Panc1 (cell line): ENCODE measurements at regions not wholly inside any gene's neighbourhood (a gene's known extent, or its start where the extent isn't known, plus 50 kb on each side); places are given as distances from the start of the nearest gene placed in this dataset.

Experiments used
- POLR2AphosphoS5 ChIP-seq: IDR thresholded peaks from 2 replicates; pipeline ENCODE4 v1.6.1; 2012; ENCODE audit warnings: mild to moderate bottlenecking, low read depth, low read length, moderate library complexity
- REST ChIP-seq, 2 experiments: IDR thresholded peaks; 2 replicates each; pipeline ENCODE4 v1.6.1; 2011 to 2012; ENCODE audit warnings: low read depth in 2 of 2, control low read depth in 1 of 2, low read length in 1 of 2, mild to moderate bottlenecking in 1 of 2, moderate library complexity in 1 of 2; ENCODE audit not compliant: insufficient read depth in 1 of 2
- TF ChIP-seq, protein P1 (sequence below): fragments of 450-650 bp; IDR thresholded peaks from 2 replicates; pipeline ENCODE4 v1.5.1; 2017; ENCODE audit warnings: mild to moderate bottlenecking

- TF ChIP-seq, protein P1, sequence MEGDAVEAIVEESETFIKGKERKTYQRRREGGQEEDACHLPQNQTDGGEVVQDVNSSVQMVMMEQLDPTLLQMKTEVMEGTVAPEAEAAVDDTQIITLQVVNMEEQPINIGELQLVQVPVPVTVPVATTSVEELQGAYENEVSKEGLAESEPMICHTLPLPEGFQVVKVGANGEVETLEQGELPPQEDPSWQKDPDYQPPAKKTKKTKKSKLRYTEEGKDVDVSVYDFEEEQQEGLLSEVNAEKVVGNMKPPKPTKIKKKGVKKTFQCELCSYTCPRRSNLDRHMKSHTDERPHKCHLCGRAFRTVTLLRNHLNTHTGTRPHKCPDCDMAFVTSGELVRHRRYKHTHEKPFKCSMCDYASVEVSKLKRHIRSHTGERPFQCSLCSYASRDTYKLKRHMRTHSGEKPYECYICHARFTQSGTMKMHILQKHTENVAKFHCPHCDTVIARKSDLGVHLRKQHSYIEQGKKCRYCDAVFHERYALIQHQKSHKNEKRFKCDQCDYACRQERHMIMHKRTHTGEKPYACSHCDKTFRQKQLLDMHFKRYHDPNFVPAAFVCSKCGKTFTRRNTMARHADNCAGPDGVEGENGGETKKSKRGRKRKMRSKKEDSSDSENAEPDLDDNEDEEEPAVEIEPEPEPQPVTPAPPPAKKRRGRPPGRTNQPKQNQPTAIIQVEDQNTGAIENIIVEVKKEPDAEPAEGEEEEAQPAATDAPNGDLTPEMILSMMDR: no peak
- TF ChIP-seq REST (IDR thresholded peaks at IDR 0.05; ENCODE audit: insufficient read depth in 1 of 2, low read depth in 2 of 2, low read length in 1 of 2) (no peak), POLR2AphosphoS5 (no peak)
Observed at GRCh38 chr3:110074095-110074494, 736.7 kb upstream of the DPPA4 start.
